OCI-LY7 (cell line): ENCODE measurements at regions not wholly inside any gene's neighbourhood (a gene's known extent, or its start where the extent isn't known, plus 50 kb on each side); places are given as distances from the start of the nearest gene placed in this dataset.
"Not testable (repeated sequence)": the region's sequence is repeated elsewhere in the genome, so short reads cannot be mapped to it uniquely, and the experiment has no call there.

Experiments
- BruUV-seq: library from RNA; stranded (reverse); fragments of 400-500 nt; replicated peaks from 2 replicates; lab custom pipeline; 2021; lab: Mats Ljungman, UMichigan
- CTCF ChIA-PET: fragments of 300-600 bp; sonication (Branson Sonifier 250); formaldehyde crosslinking; loops from one replicate; lab custom pipeline; 2022; ENCODE audit warnings: antibody characterized with exemption; ENCODE audit not compliant: unreplicated experiment; lab: Charles Lee
- POLR2A ChIA-PET: fragments of 300-600 bp; sonication (Branson Sonifier 250); formaldehyde crosslinking; loops from one replicate; lab custom pipeline; 2022; ENCODE audit warnings: antibody characterized with exemption; lab: Charles Lee
- DNase-seq: peaks from one replicate; pipeline ENCODE4 v3.0.0-alpha.2; 2015; ENCODE audit warnings: low spot score
- H2AFZ ChIP-seq: fragments of 200-600 bp; sonication (generic), shearing (Covaris generic); 2 replicates; pipeline ENCODE4 v1.6.1; 2014; ENCODE audit warnings: mild to moderate bottlenecking, antibody characterized with exemption, low read length, moderate library complexity
- H3K27ac ChIP-seq: fragments of 200-600 bp; sonication (generic); 2 replicates; pipeline ENCODE4 v1.5.1; 2014; ENCODE audit warnings: mixed run types, low read depth, mild to moderate bottlenecking, moderate library complexity, low read length, inconsistent platforms; ENCODE audit not compliant: poor library complexity, severe bottlenecking
- H3K36me3 ChIP-seq: fragments of 200-600 bp; sonication (generic); 2 replicates; pipeline ENCODE4 v1.6.1; 2014; ENCODE audit warnings: mild to moderate bottlenecking, antibody characterized with exemption, low read length, moderate library complexity, mixed read lengths; ENCODE audit not compliant: insufficient read depth
- H3K4me1 ChIP-seq: fragments of 200-600 bp; sonication (generic); 2 replicates; pipeline ENCODE4 v1.5.1; 2014; ENCODE audit warnings: mild to moderate bottlenecking, low read length; ENCODE audit not compliant: insufficient read depth, poor library complexity, severe bottlenecking
- H3K4me2 ChIP-seq: fragments of 200-600 bp; sonication (generic); 2 replicates; pipeline ENCODE4 v1.6.1; 2014; ENCODE audit warnings: mild to moderate bottlenecking, low read length
- H3K4me3 ChIP-seq: fragments of 200-600 bp; sonication (generic); 2 replicates; pipeline ENCODE4 v1.5.1; 2014; ENCODE audit warnings: mild to moderate bottlenecking, low read depth, low read length; ENCODE audit not compliant: poor library complexity, severe bottlenecking
- H3K79me2 ChIP-seq: fragments of 200-600 bp; sonication (generic); 2 replicates; pipeline ENCODE4 v1.6.1; 2016; ENCODE audit warnings: low read depth, mild to moderate bottlenecking, low read length, moderate library complexity, mixed read lengths; ENCODE audit not compliant: insufficient read depth
- H3K9me2 ChIP-seq: fragments of 200-600 bp; sonication (generic); 2 replicates; pipeline ENCODE4 v1.6.1; 2016; ENCODE audit warnings: mild to moderate bottlenecking, low read length, mixed read lengths; ENCODE audit not compliant: insufficient read depth
- H3K9me3 ChIP-seq: fragments of 200-600 bp; sonication (generic); 2 replicates; pipeline ENCODE4 v1.6.1; 2014; ENCODE audit warnings: mild to moderate bottlenecking, mixed run types, low read length, mixed read lengths
- H4K20me1 ChIP-seq: fragments of 200-600 bp; sonication (generic); 2 replicates; pipeline ENCODE4 v1.6.1; 2014; ENCODE audit warnings: mild to moderate bottlenecking, antibody characterized with exemption, low read length, moderate library complexity, mixed read lengths; ENCODE audit not compliant: insufficient read depth
- EZH2phosphoT487 ChIP-seq: fragments of 200-600 bp; sonication (generic); IDR thresholded peaks from 2 replicates; pipeline ENCODE4 v1.6.1; 2018; ENCODE audit warnings: low read depth, borderline replicate concordance, mild to moderate bottlenecking, mixed run types, antibody characterized with exemption, low read length, moderate library complexity, mixed read lengths
- intact Hi-C: fragments of 100-400 bp; cut with micrococcal nuclease; formaldehyde crosslinking; loops from one replicate; pipeline ENCODE4 v1.10.0; 2022; ENCODE audit not compliant: unreplicated experiment
- TF ChIP-seq, protein P1 (sequence below): fragments of 200-600 bp; sonication (generic); conservative IDR thresholded peaks from 2 replicates; pipeline ENCODE4 v1.5.1; 2014; ENCODE audit warnings: mild to moderate bottlenecking, antibody characterized with exemption, low read length, moderate library complexity, mixed read lengths

GRCh38 chrX:27321632-27322031, 141.5 kb downstream of the PPP4R3C start:
- Histone ChIP-seq H4K20me1 (no peaks in the 10 kb centered on the region), H3K9me2 (no peaks in the 10 kb centered on the region), H3K4me3 (no peak overlapping the region), H2AFZ (no peak overlapping the region), H3K36me3 (no peaks in the 10 kb centered on the region), H3K4me1 (no peaks in the 10 kb centered on the region), H3K9me3 (no peaks in the 10 kb centered on the region), H3K79me2 (no peaks in the 10 kb centered on the region), H3K27ac (no peak overlapping the region), H3K4me2 (no peak overlapping the region)
- DNase-seq: no peak
- intact Hi-C loops: no loop called here
- CTCF ChIA-PET: no interaction called here
- TF ChIP-seq, protein P1, sequence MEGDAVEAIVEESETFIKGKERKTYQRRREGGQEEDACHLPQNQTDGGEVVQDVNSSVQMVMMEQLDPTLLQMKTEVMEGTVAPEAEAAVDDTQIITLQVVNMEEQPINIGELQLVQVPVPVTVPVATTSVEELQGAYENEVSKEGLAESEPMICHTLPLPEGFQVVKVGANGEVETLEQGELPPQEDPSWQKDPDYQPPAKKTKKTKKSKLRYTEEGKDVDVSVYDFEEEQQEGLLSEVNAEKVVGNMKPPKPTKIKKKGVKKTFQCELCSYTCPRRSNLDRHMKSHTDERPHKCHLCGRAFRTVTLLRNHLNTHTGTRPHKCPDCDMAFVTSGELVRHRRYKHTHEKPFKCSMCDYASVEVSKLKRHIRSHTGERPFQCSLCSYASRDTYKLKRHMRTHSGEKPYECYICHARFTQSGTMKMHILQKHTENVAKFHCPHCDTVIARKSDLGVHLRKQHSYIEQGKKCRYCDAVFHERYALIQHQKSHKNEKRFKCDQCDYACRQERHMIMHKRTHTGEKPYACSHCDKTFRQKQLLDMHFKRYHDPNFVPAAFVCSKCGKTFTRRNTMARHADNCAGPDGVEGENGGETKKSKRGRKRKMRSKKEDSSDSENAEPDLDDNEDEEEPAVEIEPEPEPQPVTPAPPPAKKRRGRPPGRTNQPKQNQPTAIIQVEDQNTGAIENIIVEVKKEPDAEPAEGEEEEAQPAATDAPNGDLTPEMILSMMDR: no peak
- no peak for TF ChIP-seq EZH2phosphoT487
- no TSS peak for BruUV-seq
- POLR2A ChIA-PET: no interaction called here

DNA sequence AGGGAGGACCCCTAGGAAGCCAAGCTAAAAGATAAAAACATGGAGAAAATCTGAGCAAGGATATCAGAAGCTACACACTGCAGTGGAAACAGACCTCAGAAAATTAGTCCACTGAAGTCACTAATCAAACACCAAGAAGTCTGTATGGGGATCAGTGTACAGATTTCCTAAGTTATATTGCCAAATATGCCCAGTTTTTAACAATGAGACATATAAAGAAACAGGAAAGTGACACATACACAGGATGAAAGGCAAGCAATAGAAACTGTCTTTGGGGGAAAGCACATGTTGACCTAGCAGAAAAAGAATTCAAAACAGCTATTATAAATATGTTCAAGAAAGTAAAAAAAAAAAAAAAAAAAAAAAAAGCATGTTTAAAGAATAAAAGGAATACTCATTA, 153.7 kb downstream of the PPP4R3C start:
- TF ChIP-seq, protein P1: no peak
- no peak for TF ChIP-seq EZH2phosphoT487
- ChIA-PET CTCF (no interaction called here), POLR2A (no interaction called here)
- no TSS peak for BruUV-seq
- Histone ChIP-seq H2AFZ (no peak overlapping the region), H3K4me2 (no peak overlapping the region), H3K36me3 (no peaks in the 10 kb centered on the region), H3K4me1 (no peaks in the 10 kb centered on the region), H3K9me2 (no peaks in the 10 kb centered on the region), H3K9me3 (no peaks in the 10 kb centered on the region), H3K79me2 (no peaks in the 10 kb centered on the region), H3K4me3 (no peak overlapping the region), H3K27ac (no peak overlapping the region), H4K20me1 (no peaks in the 10 kb centered on the region)
- no peak for DNase-seq
- intact Hi-C loops: no loop called here

DNA sequence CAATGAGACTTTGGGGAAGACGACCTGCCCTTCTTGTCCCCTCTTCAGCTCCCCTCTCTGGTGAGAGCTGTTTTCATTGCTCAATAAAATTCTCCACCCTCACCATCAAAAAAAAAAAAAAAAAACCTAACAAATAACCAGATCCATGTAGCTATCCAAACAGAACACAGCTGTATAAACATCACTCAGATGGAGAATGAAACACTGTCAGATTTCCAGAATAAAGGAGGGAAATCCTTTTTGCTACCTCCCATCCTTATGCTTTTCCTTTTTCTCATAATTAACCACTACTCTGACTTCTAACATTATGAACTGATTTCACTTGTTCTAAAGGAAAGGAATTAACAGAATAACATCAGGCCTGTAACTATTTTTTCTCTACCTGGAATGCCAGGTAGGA, 155.6 kb downstream of the PPP4R3C start:
- H2AFZ ChIP-seq: no peak overlapping the region
- H3K4me2 ChIP-seq: no peak overlapping the region
- CTCF ChIA-PET: no interaction called here
- H3K79me2 ChIP-seq: no peaks in the 10 kb centered on the region
- intact Hi-C loops: no loop called here
- H3K9me3 ChIP-seq: no peaks in the 10 kb centered on the region
- POLR2A ChIA-PET: no interaction called here
- no TSS peak for BruUV-seq
- H3K27ac ChIP-seq: no peak overlapping the region
- H3K4me1 ChIP-seq: no peaks in the 10 kb centered on the region
- H3K36me3 ChIP-seq: no peaks in the 10 kb centered on the region
- H3K9me2 ChIP-seq: no peaks in the 10 kb centered on the region
- H4K20me1 ChIP-seq: no peaks in the 10 kb centered on the region
- DNase-seq: no peak
- TF ChIP-seq, protein P1: no peak
- no peak for TF ChIP-seq EZH2phosphoT487
- no peak overlapping the region for H3K4me3 ChIP-seq

DNA sequence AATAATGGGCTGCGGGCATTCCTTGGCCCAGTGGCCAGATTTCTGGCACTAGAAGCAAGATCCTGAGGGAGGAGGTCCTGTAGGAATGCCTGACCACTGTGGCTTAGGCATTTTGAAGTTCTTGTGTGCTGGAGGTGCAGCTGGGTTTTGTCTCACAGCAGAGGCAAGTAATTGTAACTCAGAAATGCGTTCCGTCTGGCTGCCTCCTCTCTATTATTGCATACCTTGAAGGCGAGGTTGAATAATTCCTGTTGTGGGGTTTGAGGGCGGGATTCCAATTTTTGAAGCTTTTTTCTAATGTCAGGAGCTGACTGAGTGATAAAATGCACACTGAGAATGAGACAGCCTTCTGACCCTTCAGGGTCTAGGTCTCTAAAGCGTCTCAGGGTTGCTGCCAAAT, 170.6 kb downstream of the PPP4R3C start:
- not testable (repeated sequence) for H3K79me2 ChIP-seq

More for the DNA sequence above, 170.6 kb downstream of the PPP4R3C start:
- H3K4me3 ChIP-seq, H3K9me3 ChIP-seq, H3K27ac ChIP-seq, BruUV-seq, intact Hi-C loops, DNase-seq, H3K4me1 ChIP-seq, H3K36me3 ChIP-seq, CTCF ChIA-PET, H2AFZ ChIP-seq, POLR2A ChIA-PET, H3K4me2 ChIP-seq, H3K9me2 ChIP-seq, H4K20me1 ChIP-seq: not testable (repeated sequence)
